Vagina (tissue), 2 donors: ENCODE measurements at regions not wholly inside any gene's neighbourhood (a gene's known extent, or its start where the extent isn't known, plus 50 kb on each side); places are given as distances from the start of the nearest gene placed in this dataset.

Experiments
- CTCF ChIP-seq, 3 experiments: fragments of 450-650 bp in 2 of 3; fragments of 200-600 bp in 1 of 3; sonication (generic) in 1 of 3; IDR thresholded peaks; one replicate each; pipeline ENCODE4 v1.5.1; 2017 to 2019; ENCODE audit warnings: antibody characterized with exemption in 3 of 3, mild to moderate bottlenecking in 2 of 3, moderate library complexity in 2 of 3
- POLR2A ChIP-seq, 2 donors: fragments of 450-650 bp; IDR thresholded peaks; one replicate each; pipeline ENCODE4 v1.6.1; 2017; ENCODE audit warnings: antibody characterized with exemption in 2 of 2, mild to moderate bottlenecking in 2 of 2, moderate library complexity in 2 of 2
- POLR2AphosphoS5 ChIP-seq, 2 donors: sonication (generic); formaldehyde crosslinking; IDR thresholded peaks; one replicate each; pipeline ENCODE4 v1.9.0; 2017; ENCODE audit warnings: antibody characterized with exemption in 2 of 2, mild to moderate bottlenecking in 2 of 2, low read depth in 1 of 2; ENCODE audit not compliant: insufficient read depth in 1 of 2

GRCh38 chr14:55873169-55873568 is 245.0 kb upstream of the PELI2 start:
- no peak for TF ChIP-seq CTCF (IDR thresholded peaks at IDR 0.05)
- TF ChIP-seq POLR2A (IDR thresholded peaks at IDR 0.05), result no peak
- TF ChIP-seq POLR2AphosphoS5 (IDR thresholded peaks at IDR 0.05; ENCODE audit: insufficient read depth in 1 of 2, low read depth in 1 of 2), result no peak
